ENCODE measurements at regions not wholly inside any gene's neighbourhood (a gene's known extent, or its start where the extent isn't known, plus 50 kb on each side); places are given as distances from the start of the nearest gene placed in this dataset.
A peak's percentile ranks its signal among the peaks of the same experiment; 100 is the strongest.

GRCh38 chr20:6698056-6698455, 69.4 kb upstream of the BMP2 start:
- Histone ChIP-seq H4K91ac (ENCODE audit: insufficient read length, low read depth, low read length) (no peak overlapping the region), H3K23me2 (ENCODE audit: insufficient read length, low read depth, low read length, poor library complexity, severe bottlenecking) (no peaks in the 10 kb centered on the region), H3K4me1 (ENCODE audit: insufficient read depth, low read length) (peaks cover 4% of the 10 kb centered on the region; the same call in 1 of the 2 replicates), H3K27me3 (ENCODE audit: insufficient read depth, low read length) (no peaks in the 10 kb centered on the region), H2BK20ac (ENCODE audit: low read depth, low read length, poor library complexity, severe bottlenecking) (no peak overlapping the region), H3T11ph (ENCODE audit: low read length) (no peak overlapping the region), H3K9me3 (ENCODE audit: control insufficient read depth, low read depth, low read length) (no peaks in the 10 kb centered on the region), H3K79me2 (ENCODE audit: insufficient read depth, low read length) (no peaks in the 10 kb centered on the region), H3K9ac (ENCODE audit: extremely low read depth, insufficient read length, low read length) (no peak overlapping the region), H4K5ac (ENCODE audit: insufficient read length, low read depth, low read length) (no peak overlapping the region), H4K8ac (replicated peaks; ENCODE audit: insufficient read length, low read depth, low read length) (no peak overlapping the region), H2AK5ac (ENCODE audit: insufficient read length, low read length) (no peak overlapping the region), H3K27ac (ENCODE audit: insufficient read length, low read depth, low read length) (no peak overlapping the region), H3K18ac (ENCODE audit: insufficient read length, low read depth, low read length) (no peak overlapping the region), H2BK12ac (ENCODE audit: insufficient read length, low read depth, low read length) (no peak overlapping the region), H2AFZ (ENCODE audit: low read length) (no peak overlapping the region), H2BK120ac (ENCODE audit: low read depth, low read length, poor library complexity, severe bottlenecking) (no peak overlapping the region), H2BK5ac (ENCODE audit: insufficient read length, low read length) (no peak overlapping the region), H3K4me2 (ENCODE audit: insufficient read depth, insufficient read length, low read length) (no peak overlapping the region), H3K4ac (ENCODE audit: low read depth, low read length) (no peak overlapping the region), H4K20me1 (ENCODE audit: control insufficient read depth, insufficient read depth, insufficient read length) (no peaks in the 10 kb centered on the region), H2BK15ac (ENCODE audit: low read depth, low read length) (no peak overlapping the region), H3K79me1 (ENCODE audit: insufficient read depth, low read depth, low read length, poor library complexity, severe bottlenecking) (no peaks in the 10 kb centered on the region), H3K56ac (ENCODE audit: insufficient read length, low read depth, low read length) (no peak overlapping the region), H3K14ac (ENCODE audit: insufficient read depth, low read length) (no peak overlapping the region), H3K23ac (ENCODE audit: insufficient read length, low read depth, low read length) (no peak overlapping the region)
- H3K9me3 Mint-ChIP-seq, result peaks cover 0 to 2% of the 10 kb centered on the region in 2 experiments; a peak in 2 of 5 replicates
- TF ChIP-seq CTCF (conservative IDR thresholded peaks at IDR 0.05), result no peak
- peaks cover 22 to 24% of the 10 kb centered on the region in 2 experiments for H3K4me1 Mint-ChIP-seq
- H3K27me3 Mint-ChIP-seq (ENCODE audit: low read depth), result no peaks in the 10 kb centered on the region; the same call in 1 of the 2 replicates
- WGBS (ENCODE audit: extremely low coverage, insufficient read length, low lambda C conversion rate), result no CpG with 5 or more reads among the region's 6 CpGs
- peak; percentile 88 for DNase-seq
- H3K27ac Mint-ChIP-seq, result peak overlapping the region in 2 of 3 experiments; percentile 44 to 76; a peak in 3 of 7 replicates
- H3K36me3 Mint-ChIP-seq (ENCODE audit: insufficient read depth in 1 of 3, low read depth in 3 of 3), result no peaks in the 10 kb centered on the region; a peak in 1 of 7 replicates
- no peak overlapping the region for H3K4me3 Mint-ChIP-seq

Measured in H9 (cell line).